T-cell (primary cell): ENCODE measurements at regions not wholly inside any gene's neighbourhood (a gene's known extent, or its start where the extent isn't known, plus 50 kb on each side); places are given as distances from the start of the nearest gene placed in this dataset.
A peak's percentile ranks its signal among the peaks of the same experiment; 100 is the strongest.

Experiments
- ATAC-seq, 4 experiments: fragments of 200-7000 bp in 3 of 4; fragments of 150-1000 bp in 1 of 4; cut with Tn5 transposase; replicated peaks in 1 of 4; 1 replicate in 3 of 4; 2 replicates in 1 of 4; pipeline ENCODE4 v1.10.0; 2021; ENCODE audit warnings: moderate library complexity in 3 of 4, mild to moderate bottlenecking in 2 of 4, moderate number of reproducible peaks in 1 of 4
- CTCF ChIA-PET, 2 donors: fragments of 300-600 bp; sonication (Branson Sonifier 250); formaldehyde crosslinking; loops; one replicate each; lab custom pipeline; 2022; ENCODE audit warnings: antibody characterized with exemption in 2 of 2; lab: Charles Lee
- POLR2A ChIA-PET, 2 donors: fragments of 300-600 bp; sonication (Branson Sonifier 250); formaldehyde crosslinking; loops; one replicate each; lab custom pipeline; 2022; ENCODE audit warnings: antibody characterized with exemption in 2 of 2; lab: Charles Lee
- DNase-seq, 35 experiments: peaks; one replicate each; pipeline versions ENCODE4 v3.0.0 to v3.0.0-alpha.2; 2013 to 2023
- H3K27ac ChIP-seq: one replicate; pipeline ENCODE4 v1.5.1; 2013; ENCODE audit warnings: low read length
- H3K27me3 ChIP-seq, 2 experiments: replicated peaks in 1 of 2; 1 replicate in 1 of 2; 2 replicates in 1 of 2; pipeline versions ENCODE4 v1.6.1 to v1.7.0; 2013; ENCODE audit warnings: low read length in 1 of 2, mixed read lengths in 1 of 2; ENCODE audit not compliant: control insufficient read depth in 2 of 2, insufficient read depth in 2 of 2; ENCODE audit errors: extremely low read depth in 1 of 2
- H3K36me3 ChIP-seq, 2 donors: 1 replicate in 1 of 2; 2 replicates in 1 of 2; pipeline versions ENCODE4 v1.6.1 to v1.7.0; 2013; ENCODE audit warnings: low read length in 1 of 2; ENCODE audit not compliant: control insufficient read depth in 2 of 2, insufficient read depth in 1 of 2; ENCODE audit errors: extremely low read depth in 1 of 2
- H3K4me1 ChIP-seq, 2 experiments: 1 replicate in 1 of 2; 2 replicates in 1 of 2; pipeline versions ENCODE4 v1.6.1 to v1.7.0; 2013; ENCODE audit warnings: low read length in 2 of 2, mixed read lengths in 1 of 2; ENCODE audit not compliant: insufficient read depth in 2 of 2, control insufficient read depth in 1 of 2; ENCODE audit errors: extremely low read depth in 1 of 2
- H3K4me3 ChIP-seq, 2 donors: 1 replicate in 1 of 2; 2 replicates in 1 of 2; pipeline versions ENCODE4 v1.5.1 to v1.7.0; 2013; ENCODE audit warnings: mild to moderate bottlenecking in 2 of 2, low read length in 1 of 2, moderate library complexity in 1 of 2; ENCODE audit not compliant: control insufficient read depth in 1 of 2; ENCODE audit errors: extremely low read depth in 1 of 2
- H3K9me3 ChIP-seq: 2 replicates; pipeline ENCODE4 v1.7.0; 2013
- H3K27ac Mint-ChIP-seq, 2 donors: one replicate each; pipeline ENCODE4 v1.8.0; 2020 to 2021; ENCODE audit warnings: mild to moderate bottlenecking in 2 of 2, mixed read lengths in 2 of 2
- H3K27me3 Mint-ChIP-seq, 2 donors: one replicate each; pipeline ENCODE4 v1.8.0; 2021 to 2022; ENCODE audit warnings: mixed read lengths in 2 of 2
- H3K36me3 Mint-ChIP-seq: one replicate; pipeline ENCODE4 v1.8.0; 2021; ENCODE audit warnings: mixed read lengths
- H3K4me1 Mint-ChIP-seq, 3 donors: one replicate each; pipeline ENCODE4 v1.8.0; 2020 to 2022; ENCODE audit warnings: mixed read lengths in 3 of 3, mild to moderate bottlenecking in 1 of 3
- H3K4me3 Mint-ChIP-seq, 3 donors: one replicate each; pipeline ENCODE4 v1.8.0; 2020 to 2022; ENCODE audit warnings: mild to moderate bottlenecking in 3 of 3, mixed read lengths in 3 of 3, moderate library complexity in 3 of 3
- H3K9me3 Mint-ChIP-seq, 3 donors: one replicate each; pipeline ENCODE4 v1.8.0; 2020 to 2022; ENCODE audit warnings: mixed read lengths in 3 of 3
- WGBS: methylation state at CpG from one replicate; pipeline ENCODE4 v1.1.5; 2013; ENCODE audit warnings: missing lambda C conversion rate; ENCODE audit not compliant: insufficient coverage; 5-methylcytosine and 5-hydroxymethylcytosine counted together

- H3K4me3 ChIP-seq = no peak overlapping the region
- H3K9me3 Mint-ChIP-seq = no peaks in the 10 kb centered on the region
- H3K27ac Mint-ChIP-seq = no peak overlapping the region
- no peak overlapping the region for H3K4me3 Mint-ChIP-seq
- DNase-seq (no peak), ATAC-seq (no peak)
- peaks cover 0 to 11% of the 10 kb centered on the region in 2 experiments for H3K4me1 ChIP-seq
- peaks cover 10 to 13% (median 11%) of the 10 kb centered on the region in 3 donors for H3K4me1 Mint-ChIP-seq
- no peaks in the 10 kb centered on the region for H3K9me3 ChIP-seq
- CTCF ChIA-PET = no interaction called here
- WGBS = 90% methylated on average over 14 of the region's 17 CpGs
- no peaks in the 10 kb centered on the region for H3K36me3 Mint-ChIP-seq
- no peaks in the 10 kb centered on the region for H3K36me3 ChIP-seq
- POLR2A ChIA-PET = no interaction called here
- H3K27me3 ChIP-seq = peaks cover 2 to 15% of the 10 kb centered on the region in 2 experiments
- H3K27ac ChIP-seq = no peak overlapping the region
- H3K27me3 Mint-ChIP-seq = peaks cover 21 to 24% of the 10 kb centered on the region in 2 donors
These were observed 65.9 kb upstream of the KLHL25 start for GRCh38 chr15:85860394-85861161.

- H3K4me1 ChIP-seq = peaks cover 0 to 3% of the 10 kb centered on the region in 2 experiments
- Mint-ChIP-seq H3K27me3 (peaks cover 7% of the 10 kb centered on the region in 2 donors), H3K36me3 (no peaks in the 10 kb centered on the region), H3K4me3 (no peak overlapping the region), H3K27ac (no peak overlapping the region), H3K9me3 (no peaks in the 10 kb centered on the region), H3K4me1 (peaks cover 5 to 16% (median 7%) of the 10 kb centered on the region in 3 donors)
- DNase-seq (peak in 2 of 35 experiments; percentile 8 to 23), ATAC-seq (no peak)
- ChIA-PET CTCF (interaction anchor here in 1 of 2 donors (1.0 kb wide), 1 partner anchor 875 kb away, joined by 3 read pairs; no protein-coding TSS in a partner anchor), POLR2A (no interaction called here)
- no peak overlapping the region for H3K4me3 ChIP-seq
- H3K36me3 ChIP-seq = no peaks in the 10 kb centered on the region
- whole genome bisulfite sequencing = no CpG with 5 or more reads among the region's 6 CpGs
- peaks cover 0 to 7% of the 10 kb centered on the region in 2 experiments for H3K27me3 ChIP-seq
- no peak overlapping the region for H3K27ac ChIP-seq
- no peaks in the 10 kb centered on the region for H3K9me3 ChIP-seq
These were observed 70.5 kb upstream of the KLHL25 start for GRCh38 chr15:85865070-85865684.

- Histone ChIP-seq H3K36me3 (no peaks in the 10 kb centered on the region), H3K4me3 (no peak overlapping the region), H3K4me1 (peaks cover 0 to 3% of the 10 kb centered on the region in 2 experiments), H3K9me3 (no peaks in the 10 kb centered on the region), H3K27ac (no peak overlapping the region), H3K27me3 (peaks cover 0 to 17% of the 10 kb centered on the region in 2 experiments)
- peaks cover 9 to 11% of the 10 kb centered on the region in 2 donors for H3K27me3 Mint-ChIP-seq
- peaks cover 5 to 16% (median 7%) of the 10 kb centered on the region in 3 donors for H3K4me1 Mint-ChIP-seq
- H3K27ac Mint-ChIP-seq = no peak overlapping the region
- no peaks in the 10 kb centered on the region for H3K36me3 Mint-ChIP-seq
- no peaks in the 10 kb centered on the region for H3K9me3 Mint-ChIP-seq
- DNase-seq = no peak
- H3K4me3 Mint-ChIP-seq = no peak overlapping the region
- no peak for ATAC-seq
- ChIA-PET CTCF (no interaction called here), POLR2A (no interaction called here)
- no CpG with 5 or more reads among the region's 5 CpGs for WGBS
These were observed 72.5 kb upstream of the KLHL25 start for GRCh38 chr15:85867250-85867649.

- H3K4me1 ChIP-seq = peaks cover 0 to 3% of the 10 kb centered on the region in 2 experiments
These were observed 74.4 kb upstream of the KLHL25 start for GRCh38 chr15:85869124-85869523.

GRCh38 chr15:85870216-85871014, 75.7 kb upstream of the KLHL25 start:
- peaks cover 23 to 31% of the 10 kb centered on the region in 2 donors for H3K27me3 Mint-ChIP-seq
- Histone ChIP-seq H3K27ac (no peak overlapping the region), H3K27me3 (peaks cover 0 to 22% of the 10 kb centered on the region in 2 experiments), H3K9me3 (no peaks in the 10 kb centered on the region), H3K4me1 (no peaks in the 10 kb centered on the region), H3K4me3 (no peak overlapping the region), H3K36me3 (no peaks in the 10 kb centered on the region)
- ChIA-PET POLR2A (no interaction called here), CTCF (interaction anchor here in 1 of 2 donors (0.7 kb wide), 1 partner anchor 11 kb away, joined by 4 read pairs; no protein-coding TSS in a partner anchor)
- DNase-seq (no peak), ATAC-seq (no peak)
- peaks cover 2 to 10% (median 4%) of the 10 kb centered on the region in 3 donors for H3K4me1 Mint-ChIP-seq
- H3K36me3 Mint-ChIP-seq = no peaks in the 10 kb centered on the region
- no peaks in the 10 kb centered on the region for H3K9me3 Mint-ChIP-seq
- 94% methylated on average over 5 of the region's 10 CpGs for WGBS
- no peak overlapping the region for H3K4me3 Mint-ChIP-seq
- H3K27ac Mint-ChIP-seq = no peak overlapping the region

More at GRCh38 chr15:85869124-85869523, 74.4 kb upstream of the KLHL25 start:
- no peaks in the 10 kb centered on the region for H3K36me3 Mint-ChIP-seq
- ATAC-seq = no peak
- WGBS = no CpG with 5 or more reads among the region's 4 CpGs
- POLR2A ChIA-PET = no interaction called here
- no peaks in the 10 kb centered on the region for H3K9me3 Mint-ChIP-seq
- H3K4me1 Mint-ChIP-seq = peaks cover 5 to 16% (median 7%) of the 10 kb centered on the region in 3 donors
- Histone ChIP-seq H3K4me3 (no peak overlapping the region), H3K36me3 (no peaks in the 10 kb centered on the region), H3K27me3 (peaks cover 0 to 21% of the 10 kb centered on the region in 2 experiments), H3K27ac (no peak overlapping the region), H3K9me3 (no peaks in the 10 kb centered on the region)
- no peak overlapping the region for H3K27ac Mint-ChIP-seq
- CTCF ChIA-PET = no interaction called here
- no peak for DNase-seq
- peaks cover 19 to 22% of the 10 kb centered on the region in 2 donors for H3K27me3 Mint-ChIP-seq
- no peak overlapping the region for H3K4me3 Mint-ChIP-seq

GRCh38 chr15:85871545-85871944, 76.8 kb upstream of the KLHL25 start:
- 93% methylated on average over 3 of the region's 8 CpGs for WGBS
- H3K27me3 ChIP-seq = peaks cover 0 to 22% of the 10 kb centered on the region in 2 experiments
- Mint-ChIP-seq H3K27ac (no peak overlapping the region), H3K4me1 (no peaks in the 10 kb centered on the region), H3K4me3 (no peak overlapping the region), H3K27me3 (peaks cover 34 to 40% of the 10 kb centered on the region in 2 donors), H3K36me3 (no peaks in the 10 kb centered on the region), H3K9me3 (no peaks in the 10 kb centered on the region)
- ChIA-PET POLR2A (no interaction called here), CTCF (no interaction called here)
- no peaks in the 10 kb centered on the region for H3K4me1 ChIP-seq
- DNase-seq (no peak), ATAC-seq (no peak)
- H3K4me3 ChIP-seq = no peak overlapping the region
- no peaks in the 10 kb centered on the region for H3K9me3 ChIP-seq
- no peak overlapping the region for H3K27ac ChIP-seq
- no peaks in the 10 kb centered on the region for H3K36me3 ChIP-seq
